ENCODE measurements at regions not wholly inside any gene's neighbourhood (a gene's known extent, or its start where the extent isn't known, plus 50 kb on each side); places are given as distances from the start of the nearest gene placed in this dataset.

GRCh38 chr9:91060520-91061343, 259.1 kb downstream of the SYK start:
- TF ChIP-seq POLR2A (IDR thresholded peaks at IDR 0.05) (no peak), POLR2AphosphoS5 (IDR thresholded peaks at IDR 0.05) (peak; percentile 27 to 68 (median 44))
- Histone ChIP-seq H3K9me3 (no peaks in the 10 kb centered on the region), H3K4me3 (no peak overlapping the region), H3K36me3 (no peaks in the 10 kb centered on the region), H3K4me1 (peaks cover 0 to 14% (median 11%) of the 10 kb centered on the region in 4 donors), H3K27ac (peak overlapping the region; percentile 9 to 61 (median 40)), H3K27me3 (no peaks in the 10 kb centered on the region)
- 25 to 32% methylated on average over 5 to 8 of the region's 8 CpGs for WGBS, 2 donors (ENCODE audit: low coverage in 1 of 2)
- intact Hi-C loops (cut with DNase I; ENCODE audit: low total_unique reads), result no loop called here
- in situ Hi-C loops (cut with MboI; ENCODE audit: low pct_ligation_motif_present in 1 of 4, low pct_unique_long_range_greater_than_20kb in 1 of 4, low sequenced_read_pairs in 3 of 4), result loop anchor here in 1 of 4 donors (25.0 kb wide), 1 partner anchor 102 kb away; no protein-coding TSS in a partner anchor
- DNase-seq, result peak; percentile 28

DNA sequence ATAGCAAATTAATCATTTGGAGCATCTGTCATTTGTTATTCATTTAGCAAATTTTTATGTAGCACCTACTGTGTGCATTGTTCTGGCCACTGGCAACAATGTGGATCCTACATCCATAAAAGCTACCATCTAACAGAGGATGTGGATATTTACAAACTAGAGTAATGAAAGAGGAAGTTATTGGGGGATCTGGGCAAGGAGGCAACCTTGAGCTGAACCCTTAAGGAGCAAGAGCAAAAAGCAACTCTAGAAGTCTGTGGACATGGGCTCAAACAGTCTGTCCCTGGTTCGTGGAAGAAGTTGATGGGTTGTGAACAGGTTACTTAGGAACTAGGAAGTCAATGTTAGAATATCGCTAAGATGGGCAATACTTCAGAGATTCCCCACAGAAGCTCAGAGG, 259.9 kb downstream of the SYK start:
- in situ Hi-C loops (cut with MboI; ENCODE audit: low pct_ligation_motif_present in 1 of 4, low pct_unique_long_range_greater_than_20kb in 1 of 4, low sequenced_read_pairs in 3 of 4), result loop anchor here in 1 of 4 donors (25.0 kb wide), 1 partner anchor 101 kb away; no protein-coding TSS in a partner anchor
- Histone ChIP-seq H3K27ac (peak overlapping the region in 3 of 4 donors; percentile 9 to 34 (median 32)), H3K27me3 (no peaks in the 10 kb centered on the region)

DNA sequence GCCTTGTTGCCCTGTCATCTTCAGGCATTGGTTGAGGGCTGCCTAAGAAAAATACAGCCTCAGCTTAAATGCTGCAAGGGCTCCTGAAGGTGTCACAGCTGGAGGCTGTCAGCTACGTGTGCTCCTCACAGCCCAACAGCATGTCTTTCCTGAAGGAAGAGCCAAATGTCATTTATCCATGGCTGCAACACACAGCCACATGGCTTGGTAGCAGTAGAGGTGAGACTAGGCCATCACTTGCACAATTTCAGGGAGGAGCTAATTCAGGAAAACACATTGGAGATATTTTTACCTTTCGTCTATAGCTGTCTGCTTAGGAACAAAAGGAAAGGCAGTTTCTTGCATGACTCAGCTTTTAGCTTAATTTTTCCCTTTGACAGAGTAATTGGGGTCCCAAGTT, 260.7 kb downstream of the SYK start:
- Histone ChIP-seq H3K4me1 (peaks cover 0 to 14% (median 11%) of the 10 kb centered on the region in 4 donors), H3K9me3 (no peaks in the 10 kb centered on the region), H3K27ac (no peak overlapping the region), H3K36me3 (no peaks in the 10 kb centered on the region), H3K4me3 (no peak overlapping the region), H3K27me3 (no peaks in the 10 kb centered on the region)
- TF ChIP-seq POLR2AphosphoS5 (IDR thresholded peaks at IDR 0.05), result no peak
- no peak for TF ChIP-seq POLR2A (IDR thresholded peaks at IDR 0.05)
- TF ChIP-seq EP300 (IDR thresholded peaks at IDR 0.05; ENCODE audit: low read depth), result no peak
- TF ChIP-seq CTCF (IDR thresholded peaks at IDR 0.05), result no peak
- in situ Hi-C loops (cut with MboI; ENCODE audit: low pct_ligation_motif_present in 1 of 4, low pct_unique_long_range_greater_than_20kb in 1 of 4, low sequenced_read_pairs in 3 of 4), result loop anchor here in 1 of 4 donors (25.0 kb wide), 1 partner anchor 100 kb away; no protein-coding TSS in a partner anchor
- WGBS, 2 donors (ENCODE audit: low coverage in 1 of 2), result 80 to 91% methylated on average over 1 to 2 of the region's 2 CpGs
- no peak for DNase-seq
- intact Hi-C loops (cut with DNase I; ENCODE audit: low total_unique reads), result no loop called here

More for the DNA sequence above, 259.9 kb downstream of the SYK start:
- Histone ChIP-seq H3K36me3 (no peaks in the 10 kb centered on the region), H3K9me3 (no peaks in the 10 kb centered on the region), H3K4me1 (peaks cover 0 to 14% (median 11%) of the 10 kb centered on the region in 4 donors), H3K4me3 (no peak overlapping the region)
- 78 to 100% methylated on average over 1 to 2 of the region's 2 CpGs for WGBS, 2 donors (ENCODE audit: low coverage in 1 of 2)
- intact Hi-C loops (cut with DNase I; ENCODE audit: low total_unique reads), result no loop called here
- no peak for DNase-seq
- TF ChIP-seq POLR2AphosphoS5 (IDR thresholded peaks at IDR 0.05), result no peak
- TF ChIP-seq CTCF (IDR thresholded peaks at IDR 0.05), result no peak
- TF ChIP-seq POLR2A (IDR thresholded peaks at IDR 0.05), result no peak
- no peak for TF ChIP-seq EP300 (IDR thresholded peaks at IDR 0.05; ENCODE audit: low read depth)

GRCh38 chr9:91063471-91063870, 261.9 kb downstream of the SYK start:
- H3K27ac ChIP-seq, result no peak overlapping the region
- no peak overlapping the region for H3K4me3 ChIP-seq
- H3K4me1 ChIP-seq, result peaks cover 0 to 14% (median 11%) of the 10 kb centered on the region in 4 donors
- in situ Hi-C loops (cut with MboI; ENCODE audit: low pct_ligation_motif_present in 1 of 4, low pct_unique_long_range_greater_than_20kb in 1 of 4, low sequenced_read_pairs in 3 of 4) (loop anchor here in 1 of 4 donors (25.0 kb wide), 1 partner anchor 99 kb away; no protein-coding TSS in a partner anchor), intact Hi-C loops (cut with DNase I; ENCODE audit: low total_unique reads) (no loop called here)
- H3K36me3 ChIP-seq, result no peaks in the 10 kb centered on the region
- no peak for TF ChIP-seq POLR2A (IDR thresholded peaks at IDR 0.05)
- TF ChIP-seq POLR2AphosphoS5 (IDR thresholded peaks at IDR 0.05), result no peak
- no peak for TF ChIP-seq EP300 (IDR thresholded peaks at IDR 0.05; ENCODE audit: low read depth)
- TF ChIP-seq CTCF (IDR thresholded peaks at IDR 0.05), result no peak
- no peaks in the 10 kb centered on the region for H3K9me3 ChIP-seq
- 94 to 98% methylated on average over 6 to 11 of the region's 11 CpGs for WGBS, 2 donors (ENCODE audit: low coverage in 1 of 2)
- no peak for DNase-seq
- H3K27me3 ChIP-seq, result no peaks in the 10 kb centered on the region

All from transverse colon (tissue), 4 donors.